Esophagus muscularis mucosa (tissue), 4 donors: ENCODE measurements at regions not wholly inside any gene's neighbourhood (a gene's known extent, or its start where the extent isn't known, plus 50 kb on each side); places are given as distances from the start of the nearest gene placed in this dataset.

Experiments used
- DNase-seq: peaks from one replicate; pipeline ENCODE4 v3.0.0-alpha.2; 2017; ENCODE audit errors: extremely low spot score
- H3K27ac ChIP-seq, 4 donors: fragments of 200-600 bp; sonication (generic); replicated peaks in 1 of 4; 1 replicate in 3 of 4; 2 replicates in 1 of 4; pipeline ENCODE4 v1.5.1; 2016 to 2019; ENCODE audit warnings: mild to moderate bottlenecking in 1 of 4
- H3K27me3 ChIP-seq, 4 donors: fragments of 200-600 bp; sonication (generic); one replicate each; pipeline versions ENCODE4 v1.5.1 to v1.6.0; 2016 to 2019
- H3K36me3 ChIP-seq, 4 donors: fragments of 200-600 bp; sonication (generic); one replicate each; pipeline ENCODE4 v1.5.1; 2016 to 2019
- H3K4me1 ChIP-seq, 4 donors: fragments of 200-600 bp; sonication (generic); one replicate each; pipeline ENCODE4 v1.5.1; 2016 to 2019
- H3K4me3 ChIP-seq, 4 donors: fragments of 200-600 bp; sonication (generic); 1 replicate in 2 of 4; 2 replicates in 2 of 4; pipeline ENCODE4 v1.5.1; 2016 to 2019; ENCODE audit warnings: mild to moderate bottlenecking in 4 of 4, moderate library complexity in 1 of 4
- H3K9me3 ChIP-seq, 4 donors: fragments of 200-600 bp; sonication (generic); 1 replicate in 3 of 4; 2 replicates in 1 of 4; pipeline ENCODE4 v1.5.1; 2016 to 2019
- EP300 ChIP-seq: sonication (generic); formaldehyde crosslinking; IDR thresholded peaks from one replicate; pipeline ENCODE4 v1.6.1; 2017; ENCODE audit warnings: antibody characterized with exemption
- POLR2A ChIP-seq: fragments of 450-650 bp; IDR thresholded peaks from one replicate; pipeline ENCODE4 v1.6.1; 2017; ENCODE audit warnings: antibody characterized with exemption, moderate library complexity, mild to moderate bottlenecking, low read depth
- POLR2AphosphoS5 ChIP-seq, 2 donors: sonication (generic); formaldehyde crosslinking; IDR thresholded peaks; one replicate each; pipeline ENCODE4 v1.6.1; 2017; ENCODE audit warnings: antibody characterized with exemption in 2 of 2
- WGBS: methylation state at CpG from one replicate; pipeline ENCODE4 v1.1.5; 2018; 5-methylcytosine and 5-hydroxymethylcytosine counted together
- intact Hi-C: fragments of 100-400 bp; cut with DNase I; formaldehyde crosslinking; loops from one replicate; pipeline ENCODE4 v1.15.1; 2023
- TF ChIP-seq, protein P1 (sequence below), 3 experiments: fragments of 200-600 bp in 2 of 3; fragments of 450-650 bp in 1 of 3; sonication (generic) in 2 of 3; IDR thresholded peaks; one replicate each; pipeline ENCODE4 v1.5.1; 2017 to 2019; ENCODE audit warnings: antibody characterized with exemption in 3 of 3, mild to moderate bottlenecking in 2 of 3, moderate library complexity in 1 of 3

DNA sequence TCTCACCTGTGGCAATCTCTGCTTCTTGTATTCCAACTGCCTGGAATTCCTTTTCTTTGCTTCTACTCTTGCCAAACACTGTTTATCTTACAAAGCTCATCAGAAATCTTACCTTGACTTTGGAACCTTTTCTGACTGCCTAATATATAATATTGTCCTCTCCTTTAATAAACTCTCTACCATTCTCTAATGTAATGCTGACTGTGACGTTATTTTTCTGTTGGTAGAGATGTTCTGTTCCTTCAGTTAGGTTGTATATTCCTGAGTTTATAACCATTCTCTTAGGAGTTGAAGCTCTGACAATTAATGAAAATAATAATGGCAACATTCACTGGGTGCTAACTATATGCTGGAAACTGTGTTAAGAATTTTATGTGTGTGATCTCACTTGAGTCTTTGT, 188.8 kb upstream of the ATP10B start:
- intact Hi-C loops: no loop called here
- no peak for DNase-seq
- no peak for TF ChIP-seq POLR2AphosphoS5 (IDR thresholded peaks at IDR 0.05)
- TF ChIP-seq POLR2A: no peak
- TF ChIP-seq, protein P1, sequence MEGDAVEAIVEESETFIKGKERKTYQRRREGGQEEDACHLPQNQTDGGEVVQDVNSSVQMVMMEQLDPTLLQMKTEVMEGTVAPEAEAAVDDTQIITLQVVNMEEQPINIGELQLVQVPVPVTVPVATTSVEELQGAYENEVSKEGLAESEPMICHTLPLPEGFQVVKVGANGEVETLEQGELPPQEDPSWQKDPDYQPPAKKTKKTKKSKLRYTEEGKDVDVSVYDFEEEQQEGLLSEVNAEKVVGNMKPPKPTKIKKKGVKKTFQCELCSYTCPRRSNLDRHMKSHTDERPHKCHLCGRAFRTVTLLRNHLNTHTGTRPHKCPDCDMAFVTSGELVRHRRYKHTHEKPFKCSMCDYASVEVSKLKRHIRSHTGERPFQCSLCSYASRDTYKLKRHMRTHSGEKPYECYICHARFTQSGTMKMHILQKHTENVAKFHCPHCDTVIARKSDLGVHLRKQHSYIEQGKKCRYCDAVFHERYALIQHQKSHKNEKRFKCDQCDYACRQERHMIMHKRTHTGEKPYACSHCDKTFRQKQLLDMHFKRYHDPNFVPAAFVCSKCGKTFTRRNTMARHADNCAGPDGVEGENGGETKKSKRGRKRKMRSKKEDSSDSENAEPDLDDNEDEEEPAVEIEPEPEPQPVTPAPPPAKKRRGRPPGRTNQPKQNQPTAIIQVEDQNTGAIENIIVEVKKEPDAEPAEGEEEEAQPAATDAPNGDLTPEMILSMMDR (IDR thresholded peaks at IDR 0.05): no peak
- no peak for TF ChIP-seq EP300
- Histone ChIP-seq H3K9me3 (no peaks in the 10 kb centered on the region), H3K4me1 (no peaks in the 10 kb centered on the region), H3K27me3 (no peaks in the 10 kb centered on the region), H3K27ac (no peak overlapping the region), H3K4me3 (no peak overlapping the region), H3K36me3 (no peaks in the 10 kb centered on the region)
- 66% methylated on average over 1 of the region's 1 CpG for WGBS

DNA sequence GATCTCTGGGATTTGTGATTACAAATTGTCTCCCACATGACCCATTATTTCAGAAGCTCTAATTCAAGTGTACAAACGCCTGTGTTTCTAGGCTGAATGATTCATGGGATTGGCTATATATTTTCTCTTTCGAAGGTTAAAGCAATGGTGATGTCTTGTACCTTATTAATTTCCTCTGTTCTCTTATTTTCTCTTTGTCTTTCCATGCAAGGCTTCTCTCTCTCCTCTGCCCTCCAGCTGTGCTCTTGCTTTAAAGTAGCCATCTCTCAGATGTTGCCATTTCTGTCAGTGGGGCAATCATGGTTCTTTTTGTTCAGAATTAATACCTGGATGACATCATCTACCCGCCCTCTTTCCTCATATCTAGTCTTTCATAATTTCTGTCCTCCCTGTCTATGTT, 184.3 kb upstream of the ATP10B start:
- H3K36me3 ChIP-seq: no peaks in the 10 kb centered on the region
- H3K27me3 ChIP-seq: no peaks in the 10 kb centered on the region
- DNase-seq: no peak
- intact Hi-C loops: no loop called here
- H3K4me3 ChIP-seq: no peak overlapping the region
- H3K27ac ChIP-seq: no peak overlapping the region
- no peaks in the 10 kb centered on the region for H3K9me3 ChIP-seq
- WGBS: 86% methylated on average over 3 of the region's 3 CpGs
- TF ChIP-seq POLR2A (no peak), POLR2AphosphoS5 (IDR thresholded peaks at IDR 0.05) (no peak), EP300 (no peak)
- TF ChIP-seq, protein P1 (IDR thresholded peaks at IDR 0.05): no peak
- H3K4me1 ChIP-seq: peaks cover 0 to 8% (median 0%) of the 10 kb centered on the region in 4 donors

DNA sequence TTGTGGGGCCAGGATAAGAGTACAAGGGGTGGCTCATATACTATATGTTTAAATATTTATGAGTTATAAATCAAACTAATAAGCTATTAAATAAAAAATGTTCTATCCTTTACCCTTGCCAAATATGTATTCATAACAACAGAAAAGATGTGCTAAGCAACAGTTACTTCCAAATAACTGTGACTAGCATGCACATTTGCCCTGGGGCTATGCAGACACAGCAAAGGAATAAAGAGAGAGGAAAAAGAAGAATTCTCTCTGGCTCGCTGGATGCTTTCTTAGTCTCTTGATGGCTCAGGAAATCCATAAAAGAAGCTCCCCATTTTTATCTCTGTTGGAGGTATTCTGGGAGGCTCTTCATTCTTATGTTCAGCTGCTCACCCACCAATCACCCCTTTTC, 182.4 kb upstream of the ATP10B start:
- H3K9me3 ChIP-seq: no peaks in the 10 kb centered on the region
- peaks cover 0 to 8% (median 0%) of the 10 kb centered on the region in 4 donors for H3K4me1 ChIP-seq
- H3K27me3 ChIP-seq: no peaks in the 10 kb centered on the region
- H3K4me3 ChIP-seq: no peak overlapping the region
- TF ChIP-seq POLR2A: no peak
- TF ChIP-seq EP300: no peak
- TF ChIP-seq POLR2AphosphoS5 (IDR thresholded peaks at IDR 0.05): no peak
- TF ChIP-seq, protein P1 (IDR thresholded peaks at IDR 0.05): no peak
- H3K36me3 ChIP-seq: no peaks in the 10 kb centered on the region
- intact Hi-C loops: no loop called here
- no peak overlapping the region for H3K27ac ChIP-seq
- no peak for DNase-seq
- WGBS: 53% methylated on average over 1 of the region's 1 CpG

DNA sequence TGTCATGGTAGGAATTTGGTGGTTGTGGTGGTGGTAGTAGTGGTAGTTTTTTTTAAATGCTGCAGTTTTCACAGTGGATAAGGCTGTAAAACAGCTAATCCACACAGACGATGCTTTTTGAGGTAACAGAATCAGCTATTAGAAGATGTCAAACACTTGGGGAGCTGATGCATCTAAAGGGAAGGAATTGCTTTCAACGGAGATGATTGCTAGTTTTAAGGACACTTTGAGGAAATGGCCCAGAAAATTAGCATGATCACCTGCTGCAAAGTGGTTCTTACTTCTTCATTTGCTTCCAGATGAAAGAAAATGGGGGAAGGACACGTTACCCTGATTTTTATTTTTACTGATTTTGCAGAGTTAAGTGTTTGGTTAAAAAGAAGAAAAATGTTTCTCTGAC, 178.2 kb upstream of the ATP10B start:
- Histone ChIP-seq H3K27ac (no peak overlapping the region), H3K36me3 (no peaks in the 10 kb centered on the region), H3K27me3 (no peaks in the 10 kb centered on the region), H3K4me1 (peaks cover 0 to 8% (median 0%) of the 10 kb centered on the region in 4 donors), H3K4me3 (no peak overlapping the region), H3K9me3 (no peaks in the 10 kb centered on the region)
- intact Hi-C loops: no loop called here
- no peak for DNase-seq
- TF ChIP-seq, protein P1 (IDR thresholded peaks at IDR 0.05): no peak
- no peak for TF ChIP-seq EP300
- TF ChIP-seq POLR2A: no peak
- no peak for TF ChIP-seq POLR2AphosphoS5 (IDR thresholded peaks at IDR 0.05)
- WGBS: 54% methylated on average over 3 of the region's 3 CpGs

DNA sequence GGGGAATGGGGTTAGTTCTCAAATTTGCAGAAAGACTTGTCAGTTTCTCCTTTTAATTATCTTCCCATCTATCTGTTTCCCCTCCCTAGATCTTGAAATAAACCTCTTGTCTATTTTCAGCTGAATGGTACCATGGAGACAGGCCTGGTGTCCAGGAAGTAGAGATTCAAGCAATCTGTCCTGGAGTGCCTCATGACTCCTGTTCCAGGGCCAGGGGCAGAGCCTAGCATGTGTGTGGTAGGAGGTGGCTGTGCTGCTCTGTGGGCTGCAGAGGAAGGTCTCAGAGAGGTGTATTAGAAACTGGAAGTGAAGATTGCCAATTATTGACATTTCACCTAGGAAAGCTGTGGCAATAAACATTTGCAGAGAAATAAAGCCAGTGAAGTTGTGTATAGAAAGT, 175.8 kb upstream of the ATP10B start:
- H3K36me3 ChIP-seq: no peaks in the 10 kb centered on the region
- no peak for DNase-seq
- H3K9me3 ChIP-seq: no peaks in the 10 kb centered on the region
- H3K4me1 ChIP-seq: no peaks in the 10 kb centered on the region
- intact Hi-C loops: no loop called here
- no peak overlapping the region for H3K27ac ChIP-seq
- no peak overlapping the region for H3K4me3 ChIP-seq
- no peaks in the 10 kb centered on the region for H3K27me3 ChIP-seq
- TF ChIP-seq EP300 (no peak), POLR2AphosphoS5 (IDR thresholded peaks at IDR 0.05) (no peak), POLR2A (no peak)
- TF ChIP-seq, protein P1 (IDR thresholded peaks at IDR 0.05): no peak
